Adrenal gland (tissue), 9 donors: ENCODE measurements at regions not wholly inside any gene's neighbourhood (a gene's known extent, or its start where the extent isn't known, plus 50 kb on each side); places are given as distances from the start of the nearest gene placed in this dataset.
"Not testable (repeated sequence)": the region's sequence is repeated elsewhere in the genome, so short reads cannot be mapped to it uniquely, and the experiment has no call there.

Source experiments
- DNase-seq, 7 donors: peaks; one replicate each; pipeline ENCODE4 v3.0.0-alpha.2; 2019 to 2020
- H3K27ac ChIP-seq, 5 donors: fragments of 200-600 bp; sonication (generic) in 4 of 5; 1 replicate in 3 of 5; 2 replicates in 2 of 5; pipeline versions ENCODE4 v1.5.1 to v1.8.0; 2016 to 2020; ENCODE audit warnings: mild to moderate bottlenecking in 1 of 5
- H3K27me3 ChIP-seq: fragments of 200-600 bp; 2 replicates; pipeline ENCODE4 v1.8.0; 2021
- H3K36me3 ChIP-seq, 2 donors: fragments of 200-600 bp; replicated peaks in 1 of 2; 1 replicate in 1 of 2; 2 replicates in 1 of 2; pipeline versions ENCODE4 v1.5.1 to v1.8.0; 2018 to 2022
- H3K4me1 ChIP-seq, 2 donors: fragments of 200-600 bp; replicated peaks in 1 of 2; 1 replicate in 1 of 2; 2 replicates in 1 of 2; pipeline versions ENCODE4 v1.5.1 to v1.8.0; 2018 to 2021
- H3K4me3 ChIP-seq, 4 donors: fragments of 200-600 bp; sonication (generic) in 3 of 4; one replicate each; pipeline ENCODE4 v1.5.1; 2016 to 2018
- H3K9me3 ChIP-seq, 3 donors: fragments of 200-600 bp; sonication (generic) in 1 of 3; replicated peaks in 1 of 3; 1 replicate in 2 of 3; 2 replicates in 1 of 3; pipeline versions ENCODE4 v1.5.1 to v1.8.0; 2016 to 2021
- POLR2A ChIP-seq, 2 donors: fragments of 450-650 bp; IDR thresholded peaks; one replicate each; pipeline ENCODE4 v1.6.1; 2017; ENCODE audit warnings: antibody characterized with exemption in 2 of 2, mild to moderate bottlenecking in 2 of 2, moderate library complexity in 1 of 2
- WGBS, 4 donors: extraction: QIAGEN DNeasy Blood & Tissue Kit in 2 of 4; methylation state at CpG; one replicate each; pipeline versions ENCODE4 v1.1.5 to v1.1.7; 2013 to 2017; 5-methylcytosine and 5-hydroxymethylcytosine counted together
- intact Hi-C, 2 donors: fragments of 100-400 bp; cut with DNase I; formaldehyde crosslinking; loops; one replicate each; pipeline versions ENCODE4 v1.14.1 to v1.15.0; 2022 to 2023
- TF ChIP-seq, protein P1 (sequence below), 6 experiments: fragments of 450-650 bp in 4 of 6; fragments of 200-600 bp in 2 of 6; sonication (generic) in 1 of 6; IDR thresholded peaks; 1 replicate in 5 of 6; 2 replicates in 1 of 6; pipeline versions ENCODE4 v1.5.1 to v1.8.0; 2016 to 2021; ENCODE audit warnings: antibody characterized with exemption in 6 of 6, mild to moderate bottlenecking in 2 of 6, moderate library complexity in 1 of 6
- donor health status: healthy with polysubstance abuse.
- donor health status: Bipolar disorder and iron deficiency.
- donor health status: DM: yes; HTN: yes; CAD: no.
- donor health status: DM: no; HTN: no; CAD: no.
- donor health status: DM: no; HTN: no; CAD: no.

- Histone ChIP-seq H3K4me3 (no peak overlapping the region), H3K27me3 (no peaks in the 10 kb centered on the region), H3K9me3 (no peaks in the 10 kb centered on the region), H3K36me3 (no peaks in the 10 kb centered on the region), H3K27ac (no peak overlapping the region), H3K4me1 (no peaks in the 10 kb centered on the region)
- no peak for TF ChIP-seq POLR2A (IDR thresholded peaks at IDR 0.05)
- TF ChIP-seq, protein P1, sequence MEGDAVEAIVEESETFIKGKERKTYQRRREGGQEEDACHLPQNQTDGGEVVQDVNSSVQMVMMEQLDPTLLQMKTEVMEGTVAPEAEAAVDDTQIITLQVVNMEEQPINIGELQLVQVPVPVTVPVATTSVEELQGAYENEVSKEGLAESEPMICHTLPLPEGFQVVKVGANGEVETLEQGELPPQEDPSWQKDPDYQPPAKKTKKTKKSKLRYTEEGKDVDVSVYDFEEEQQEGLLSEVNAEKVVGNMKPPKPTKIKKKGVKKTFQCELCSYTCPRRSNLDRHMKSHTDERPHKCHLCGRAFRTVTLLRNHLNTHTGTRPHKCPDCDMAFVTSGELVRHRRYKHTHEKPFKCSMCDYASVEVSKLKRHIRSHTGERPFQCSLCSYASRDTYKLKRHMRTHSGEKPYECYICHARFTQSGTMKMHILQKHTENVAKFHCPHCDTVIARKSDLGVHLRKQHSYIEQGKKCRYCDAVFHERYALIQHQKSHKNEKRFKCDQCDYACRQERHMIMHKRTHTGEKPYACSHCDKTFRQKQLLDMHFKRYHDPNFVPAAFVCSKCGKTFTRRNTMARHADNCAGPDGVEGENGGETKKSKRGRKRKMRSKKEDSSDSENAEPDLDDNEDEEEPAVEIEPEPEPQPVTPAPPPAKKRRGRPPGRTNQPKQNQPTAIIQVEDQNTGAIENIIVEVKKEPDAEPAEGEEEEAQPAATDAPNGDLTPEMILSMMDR (IDR thresholded peaks at IDR 0.05), result no peak
- WGBS, 4 donors, result 77 to 84% (median 78%) methylated on average over 6 of the region's 6 CpGs
- no peak for DNase-seq
- intact Hi-C loops, result no loop called here
These were observed 256.2 kb upstream of the ATP10A start for GRCh38 chr15:26119322-26119721.

- Histone ChIP-seq H3K27ac (no peak overlapping the region), H3K4me1 (no peaks in the 10 kb centered on the region), H3K4me3 (no peak overlapping the region), H3K27me3 (no peaks in the 10 kb centered on the region), H3K9me3 (no peaks in the 10 kb centered on the region), H3K36me3 (no peaks in the 10 kb centered on the region)
- intact Hi-C loops, result no loop called here
- DNase-seq, result no peak
- 49 to 70% (median 66%) methylated on average over 9 of the region's 9 CpGs for WGBS, 4 donors
- TF ChIP-seq POLR2A (IDR thresholded peaks at IDR 0.05), result no peak
- TF ChIP-seq, protein P1 (IDR thresholded peaks at IDR 0.05), result no peak
These were observed 252.3 kb upstream of the ATP10A start for GRCh38 chr15:26115229-26115943.

- H3K9me3 ChIP-seq, H3K4me1 ChIP-seq, H3K27me3 ChIP-seq, H3K36me3 ChIP-seq, H3K4me3 ChIP-seq, DNase-seq, H3K27ac ChIP-seq, intact Hi-C loops: not testable (repeated sequence)
- WGBS, 4 donors, result 67 to 85% (median 74%) methylated on average over 8 of the region's 8 CpGs
These were observed 251.0 kb upstream of the ATP10A start for GRCh38 chr15:26114128-26114527.

GRCh38 chr15:26113296-26113695 lies 250.2 kb upstream of the ATP10A start:
- Histone ChIP-seq H3K36me3 (no peaks in the 10 kb centered on the region), H3K27ac (no peak overlapping the region), H3K27me3 (no peaks in the 10 kb centered on the region), H3K4me1 (no peaks in the 10 kb centered on the region), H3K9me3 (no peaks in the 10 kb centered on the region), H3K4me3 (no peak overlapping the region)
- 78 to 85% (median 82%) methylated on average over 9 to 10 of the region's 10 CpGs for WGBS, 4 donors
- intact Hi-C loops, result no loop called here
- no peak for DNase-seq
- no peak for TF ChIP-seq POLR2A (IDR thresholded peaks at IDR 0.05)
- TF ChIP-seq, protein P1 (IDR thresholded peaks at IDR 0.05), result no peak

- TF ChIP-seq POLR2A (IDR thresholded peaks at IDR 0.05), result no peak
- TF ChIP-seq, protein P1 (IDR thresholded peaks at IDR 0.05), result no peak
- DNase-seq, result no peak
- no peaks in the 10 kb centered on the region for H3K9me3 ChIP-seq
- H3K4me3 ChIP-seq, result no peak overlapping the region
- WGBS, 4 donors, result 41 to 44% (median 43%) methylated on average over 4 of the region's 4 CpGs
- no peaks in the 10 kb centered on the region for H3K27me3 ChIP-seq
- H3K27ac ChIP-seq, result no peak overlapping the region
- H3K4me1 ChIP-seq, result no peaks in the 10 kb centered on the region
- intact Hi-C loops, result no loop called here
- H3K36me3 ChIP-seq, result no peaks in the 10 kb centered on the region
These were observed 246.1 kb upstream of the ATP10A start for GRCh38 chr15:26109203-26109602.
